ENCODE measurements at regions not wholly inside any gene's neighbourhood (a gene's known extent, or its start where the extent isn't known, plus 50 kb on each side); places are given as distances from the start of the nearest gene placed in this dataset.

DNA sequence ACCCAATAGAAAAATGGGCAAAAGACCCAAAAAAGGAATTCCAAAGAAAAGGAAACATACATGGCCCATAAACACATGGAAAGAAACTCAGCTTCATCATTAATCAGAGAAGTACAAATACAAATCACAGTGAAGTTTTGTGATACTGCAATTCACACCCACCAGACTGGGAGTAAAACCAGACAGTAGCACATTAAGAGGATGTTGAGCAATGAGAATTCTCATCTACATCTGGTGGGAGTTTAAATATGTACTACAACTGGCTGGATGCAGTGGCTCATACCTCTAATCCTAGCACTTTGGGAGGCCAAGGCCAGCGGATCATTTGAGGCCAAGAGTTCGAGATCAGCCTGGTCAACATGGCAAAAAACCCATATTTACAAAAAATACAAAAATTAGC is 125.7 kb upstream of the PHACTR1 start:
- Histone ChIP-seq H3K9me3 (ENCODE audit: control insufficient read depth in 2 of 3, insufficient read depth in 1 of 3, low read length in 3 of 3) (no peaks in the 10 kb centered on the region), H3K27me3 (ENCODE audit: control insufficient read depth, insufficient read depth, low read length) (no peaks in the 10 kb centered on the region), H3K4me1 (ENCODE audit: control insufficient read depth in 2 of 3, insufficient read depth in 2 of 3, low read depth in 1 of 3, low read length in 3 of 3) (peaks cover 4 to 18% (median 13%) of the 10 kb centered on the region in 3 donors), H3K36me3 (ENCODE audit: control insufficient read depth in 2 of 3, insufficient read depth in 3 of 3, low read length in 3 of 3) (no peaks in the 10 kb centered on the region), H3K9ac (ENCODE audit: low read length in 3 of 3) (no peak overlapping the region), H3K27ac (ENCODE audit: low read depth in 2 of 2, low read length in 2 of 2) (no peak overlapping the region), H3K4me3 (ENCODE audit: low read length in 3 of 3) (no peak overlapping the region)
- intact Hi-C loops (cut with DNase I), result no loop called here
- TF ChIP-seq, protein P1, sequence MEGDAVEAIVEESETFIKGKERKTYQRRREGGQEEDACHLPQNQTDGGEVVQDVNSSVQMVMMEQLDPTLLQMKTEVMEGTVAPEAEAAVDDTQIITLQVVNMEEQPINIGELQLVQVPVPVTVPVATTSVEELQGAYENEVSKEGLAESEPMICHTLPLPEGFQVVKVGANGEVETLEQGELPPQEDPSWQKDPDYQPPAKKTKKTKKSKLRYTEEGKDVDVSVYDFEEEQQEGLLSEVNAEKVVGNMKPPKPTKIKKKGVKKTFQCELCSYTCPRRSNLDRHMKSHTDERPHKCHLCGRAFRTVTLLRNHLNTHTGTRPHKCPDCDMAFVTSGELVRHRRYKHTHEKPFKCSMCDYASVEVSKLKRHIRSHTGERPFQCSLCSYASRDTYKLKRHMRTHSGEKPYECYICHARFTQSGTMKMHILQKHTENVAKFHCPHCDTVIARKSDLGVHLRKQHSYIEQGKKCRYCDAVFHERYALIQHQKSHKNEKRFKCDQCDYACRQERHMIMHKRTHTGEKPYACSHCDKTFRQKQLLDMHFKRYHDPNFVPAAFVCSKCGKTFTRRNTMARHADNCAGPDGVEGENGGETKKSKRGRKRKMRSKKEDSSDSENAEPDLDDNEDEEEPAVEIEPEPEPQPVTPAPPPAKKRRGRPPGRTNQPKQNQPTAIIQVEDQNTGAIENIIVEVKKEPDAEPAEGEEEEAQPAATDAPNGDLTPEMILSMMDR (IDR thresholded peaks at IDR 0.05; ENCODE audit: borderline replicate concordance, extremely low read depth, insufficient read depth), result no peak
- no peak for FAIRE-seq
- no peak for DNase-seq

DNA sequence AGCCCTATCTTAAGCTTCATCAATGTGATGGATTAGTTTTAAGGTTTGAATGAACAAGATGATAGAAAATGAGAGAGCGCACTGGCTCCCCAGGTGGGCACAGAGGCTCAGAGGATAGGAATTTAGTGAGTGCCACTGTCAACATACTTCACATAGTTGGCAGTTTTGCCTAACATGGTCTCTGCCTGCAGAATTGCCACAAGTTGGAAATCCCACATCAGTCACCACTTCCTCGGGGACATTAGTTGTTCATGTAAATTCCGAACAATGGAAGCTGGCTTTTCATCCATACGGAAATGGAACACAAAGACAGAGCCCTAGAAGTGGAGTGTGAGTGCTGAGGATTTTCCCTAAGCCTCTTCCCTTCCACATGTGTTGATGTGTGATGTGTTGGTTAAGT is 123.9 kb upstream of the PHACTR1 start:
- intact Hi-C loops (cut with DNase I), result no loop called here

DNA sequence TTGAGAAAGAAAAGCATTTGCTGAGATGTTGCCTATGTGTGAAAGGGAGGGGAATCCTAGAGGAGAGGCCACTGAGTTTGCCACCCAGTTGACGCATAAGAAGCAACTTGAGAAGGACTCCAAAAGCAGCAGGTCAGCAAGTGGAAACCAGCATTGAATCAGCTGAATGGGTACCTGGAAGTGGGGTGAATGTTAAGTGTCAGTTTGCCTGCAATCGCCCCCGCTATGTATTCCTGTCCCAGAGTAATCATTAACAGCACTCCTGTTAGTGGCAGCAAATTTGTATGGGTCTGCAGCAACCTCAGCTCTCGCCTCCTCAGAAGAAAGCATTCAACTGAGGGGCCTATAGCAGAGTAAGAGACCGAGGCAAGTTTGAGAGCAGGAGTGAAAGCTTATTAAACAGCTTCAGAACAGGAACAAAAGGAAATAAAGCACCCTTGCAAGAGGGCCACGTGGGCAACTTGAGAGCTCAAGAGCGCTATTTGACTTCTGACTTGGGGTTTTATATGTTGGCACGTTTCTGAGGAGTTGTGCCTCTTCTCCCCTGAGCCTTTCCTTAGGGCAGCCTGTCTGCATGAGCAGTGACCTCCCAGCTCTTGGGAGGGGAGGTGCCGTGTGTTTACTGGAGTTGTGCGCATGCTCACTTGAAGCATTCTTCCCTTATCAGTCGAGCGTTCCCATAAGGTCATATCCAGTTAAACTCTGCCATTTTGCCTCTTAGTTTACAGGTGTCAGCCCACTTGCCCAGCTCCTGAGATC is 122.6 kb upstream of the PHACTR1 start:
- Histone ChIP-seq H3K9me3 (ENCODE audit: control insufficient read depth in 2 of 3, insufficient read depth in 1 of 3, low read length in 3 of 3) (no peaks in the 10 kb centered on the region), H3K27ac (ENCODE audit: low read depth in 2 of 2, low read length in 2 of 2) (peak overlapping the region; percentile 87 to 88), H3K9ac (ENCODE audit: low read length in 3 of 3) (peak overlapping the region in 1 of 3 donors; percentile 9), H3K36me3 (ENCODE audit: control insufficient read depth in 2 of 3, insufficient read depth in 3 of 3, low read length in 3 of 3) (no peaks in the 10 kb centered on the region), H3K27me3 (ENCODE audit: control insufficient read depth, insufficient read depth, low read length) (no peaks in the 10 kb centered on the region), H3K4me3 (ENCODE audit: low read length in 3 of 3) (peak overlapping the region in 2 of 3 donors; percentile 7 to 15), H3K4me1 (ENCODE audit: control insufficient read depth in 2 of 3, insufficient read depth in 2 of 3, low read depth in 1 of 3, low read length in 3 of 3) (peaks cover 4 to 18% (median 12%) of the 10 kb centered on the region in 3 donors)
- peak in 3 of 5 donors; percentile 35 to 63 (median 56) for DNase-seq
- FAIRE-seq, result no peak
- intact Hi-C loops (cut with DNase I), result no loop called here
- TF ChIP-seq, protein P1 (IDR thresholded peaks at IDR 0.05; ENCODE audit: borderline replicate concordance, extremely low read depth, insufficient read depth), result no peak

More for the DNA sequence above, 123.9 kb upstream of the PHACTR1 start:
- H3K4me3 ChIP-seq (ENCODE audit: low read length in 3 of 3), result no peak overlapping the region
- FAIRE-seq (no peak), DNase-seq (no peak)
- H3K9me3 ChIP-seq (ENCODE audit: control insufficient read depth in 2 of 3, insufficient read depth in 1 of 3, low read length in 3 of 3), result no peaks in the 10 kb centered on the region
- no peak overlapping the region for H3K9ac ChIP-seq (ENCODE audit: low read length in 3 of 3)
- H3K27me3 ChIP-seq (ENCODE audit: control insufficient read depth, insufficient read depth, low read length), result no peaks in the 10 kb centered on the region
- H3K4me1 ChIP-seq (ENCODE audit: control insufficient read depth in 2 of 3, insufficient read depth in 2 of 3, low read depth in 1 of 3, low read length in 3 of 3), result peaks cover 4 to 18% (median 12%) of the 10 kb centered on the region in 3 donors
- H3K27ac ChIP-seq (ENCODE audit: low read depth in 2 of 2, low read length in 2 of 2), result no peak overlapping the region
- no peaks in the 10 kb centered on the region for H3K36me3 ChIP-seq (ENCODE audit: control insufficient read depth in 2 of 3, insufficient read depth in 3 of 3, low read length in 3 of 3)
- TF ChIP-seq, protein P1 (IDR thresholded peaks at IDR 0.05; ENCODE audit: borderline replicate concordance, extremely low read depth, insufficient read depth), result no peak
